Right kidney (tissue), 1 donor: ENCODE measurements at regions not wholly inside any gene's neighbourhood (a gene's known extent, or its start where the extent isn't known, plus 50 kb on each side); places are given as distances from the start of the nearest gene placed in this dataset.

Experiments used
- DNase-seq: peaks from one replicate; pipeline ENCODE4 v3.0.0-alpha.2; 2016

- DNase-seq, result no peak
Observed at GRCh38 chr2:164080486-164080885, 344.7 kb upstream of the FIGN start.

DNA sequence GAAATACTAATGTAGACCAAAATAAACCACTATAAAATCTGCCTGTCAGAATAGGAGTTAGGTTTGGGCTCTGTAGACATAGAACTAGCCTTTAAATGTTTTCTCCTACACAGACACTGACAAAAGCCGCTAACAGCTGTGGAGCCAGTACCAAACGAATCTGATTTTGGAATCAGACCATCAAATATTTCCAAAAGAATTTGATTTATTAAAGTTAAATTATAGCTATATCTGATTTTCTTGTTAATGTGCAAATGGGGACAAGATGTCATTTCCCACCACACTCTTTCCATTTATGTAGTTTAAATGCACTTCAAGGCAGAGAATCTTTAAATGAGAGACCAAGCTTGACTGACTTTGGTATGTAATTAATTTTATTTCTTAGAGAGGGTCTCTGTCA is 343.4 kb upstream of the FIGN start:
- DNase-seq, result no peak

DNA sequence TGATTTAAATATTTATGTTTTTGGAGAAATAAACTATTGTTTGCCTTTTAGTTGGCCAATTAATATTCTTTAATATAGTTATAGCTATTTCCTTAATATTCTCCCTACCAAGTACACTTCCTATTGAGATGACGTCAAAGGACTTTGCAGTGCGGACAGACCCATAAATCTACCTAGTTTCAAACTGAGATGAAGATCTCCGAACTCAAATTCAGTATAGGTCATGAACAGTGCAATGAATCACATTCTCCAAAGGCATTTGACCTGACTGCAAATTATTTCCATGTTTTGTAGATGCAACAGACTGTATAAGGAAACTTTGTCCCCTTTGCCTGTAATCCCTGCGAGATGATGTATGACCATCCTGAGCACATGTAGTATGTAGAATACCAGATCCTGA is 342.6 kb upstream of the FIGN start:
- no peak for DNase-seq

GRCh38 chr2:164073101-164074074 is 337.6 kb upstream of the FIGN start:
- DNase-seq, result no peak

- no peak for DNase-seq
Observed at GRCh38 chr2:164069540-164069939, 333.7 kb upstream of the FIGN start.

- DNase-seq, result no peak
Observed at GRCh38 chr2:164068063-164068462, 332.3 kb upstream of the FIGN start.

DNA sequence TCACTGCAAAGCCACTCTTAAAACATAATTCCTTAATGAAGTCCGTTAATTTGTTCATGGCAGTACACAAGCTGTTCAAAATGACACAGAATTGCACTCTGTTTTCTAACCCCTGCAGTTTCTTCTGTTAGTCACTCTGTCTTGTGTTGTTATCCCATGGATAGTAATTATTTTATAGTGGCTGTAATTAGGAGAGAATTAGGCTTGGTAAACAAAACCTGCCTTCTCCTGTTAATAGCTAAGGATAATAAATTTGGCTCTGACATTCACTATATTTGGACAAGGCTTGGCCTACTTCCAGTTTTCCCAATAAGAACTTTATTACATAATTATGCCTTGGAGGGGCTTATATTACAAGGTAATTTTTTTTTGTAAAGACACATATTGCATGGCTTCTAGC is 330.3 kb upstream of the FIGN start:
- DNase-seq, result no peak

DNA sequence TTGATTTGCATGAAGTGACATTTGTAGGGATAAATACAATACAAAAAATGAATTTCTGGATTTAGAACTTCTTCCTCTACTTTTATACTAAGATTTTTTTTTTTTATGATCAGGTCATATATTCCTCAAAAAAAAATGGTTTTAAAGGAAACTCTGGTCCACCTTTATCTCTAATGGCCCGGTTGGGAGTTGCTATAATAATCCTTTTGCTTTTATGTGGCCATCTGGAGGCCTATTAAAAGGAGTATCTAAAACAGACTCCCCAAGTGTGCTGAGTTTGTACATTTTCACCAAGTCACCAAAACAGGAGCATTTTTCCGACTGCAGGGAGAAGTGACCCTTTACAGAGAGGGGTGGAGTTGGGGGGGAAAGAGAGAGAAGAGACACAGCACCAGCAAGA is 329.2 kb upstream of the FIGN start:
- DNase-seq, result no peak

GRCh38 chr2:164061129-164061746 is 325.4 kb upstream of the FIGN start:
- no peak for DNase-seq

DNA sequence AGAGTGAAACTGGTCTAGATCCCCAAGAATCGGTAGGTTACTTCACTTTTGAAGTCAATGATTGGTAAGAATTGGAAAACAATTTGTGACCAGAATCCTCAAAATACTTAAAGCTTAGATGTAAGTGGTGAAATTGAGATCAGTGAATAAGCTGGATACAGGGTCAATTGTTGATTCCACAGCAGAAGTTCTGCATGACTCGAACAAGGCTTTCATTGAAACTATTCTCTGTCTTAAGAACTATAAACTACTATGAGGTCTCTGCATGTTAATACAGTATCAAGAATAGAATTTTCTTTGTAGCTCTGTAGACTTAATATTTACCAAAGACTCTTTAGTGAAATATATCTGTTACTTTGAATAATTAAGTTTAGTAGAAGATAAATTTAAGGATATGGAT is 324.2 kb upstream of the FIGN start:
- DNase-seq, result no peak

DNA sequence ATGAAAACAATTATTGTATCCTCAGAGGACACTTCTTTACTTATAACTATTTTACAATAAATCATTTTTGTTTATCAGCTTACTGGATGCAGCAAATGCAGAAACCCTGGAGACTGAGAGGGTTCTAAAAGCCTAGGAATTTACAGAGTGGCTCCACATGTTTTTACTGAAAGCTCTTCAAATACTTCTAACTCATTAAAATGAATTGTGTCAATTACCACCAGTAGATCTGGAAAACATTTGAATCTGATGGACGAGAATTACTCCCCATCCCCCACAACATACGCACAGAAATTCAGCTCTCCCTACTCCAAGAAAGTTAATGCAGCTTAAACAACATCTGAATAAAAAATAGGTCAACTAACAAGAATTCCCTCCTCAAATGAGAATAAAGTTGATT is 319.8 kb upstream of the FIGN start:
- no peak for DNase-seq

DNA sequence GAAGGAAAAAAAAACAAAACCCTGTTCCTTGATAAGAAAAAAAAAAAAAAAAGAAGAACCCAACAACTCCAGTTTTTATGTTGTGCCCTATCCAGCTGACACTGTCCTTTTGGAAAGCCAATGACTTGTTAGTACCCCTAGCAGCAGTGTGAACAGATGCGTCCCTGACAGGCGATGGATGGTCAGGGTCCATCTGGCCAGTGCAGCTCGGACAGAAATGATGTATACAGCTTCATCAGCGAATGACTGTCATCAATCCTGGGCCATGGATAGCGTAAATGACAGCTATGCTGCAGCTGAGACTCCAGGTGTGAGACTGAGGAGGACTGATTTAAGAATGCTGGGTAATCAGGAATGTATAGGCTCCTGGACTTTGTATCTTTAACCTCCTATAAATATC is 318.8 kb upstream of the FIGN start:
- no peak for DNase-seq

GRCh38 chr2:164053021-164053420 is 317.2 kb upstream of the FIGN start:
- DNase-seq, result no peak

DNA sequence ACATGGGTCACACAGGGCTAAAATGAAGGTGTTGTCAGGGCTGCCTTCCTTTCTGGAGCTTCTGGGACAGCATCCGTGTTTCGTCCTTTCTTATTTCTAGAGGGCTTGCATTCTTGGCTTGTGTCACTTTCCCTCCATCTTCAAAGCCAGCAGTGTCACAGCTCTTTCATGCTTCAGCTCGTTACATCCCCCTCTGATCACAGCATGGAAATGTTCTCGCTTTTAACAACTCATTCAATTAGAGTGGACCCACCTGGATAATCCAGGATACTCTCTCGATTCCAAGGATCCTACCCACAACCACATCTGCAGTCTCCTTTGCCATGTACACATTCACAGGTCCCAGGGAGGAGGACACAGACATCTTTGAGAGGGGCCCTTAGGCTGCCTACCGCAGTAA is 316.2 kb upstream of the FIGN start:
- DNase-seq, result no peak

GRCh38 chr2:164048729-164049128 is 312.9 kb upstream of the FIGN start:
- DNase-seq, result no peak

- DNase-seq, result no peak
Observed at GRCh38 chr2:164046040-164046439, 310.2 kb upstream of the FIGN start.

- no peak for DNase-seq
Observed at GRCh38 chr2:164044622-164045021, 308.8 kb upstream of the FIGN start.

DNA sequence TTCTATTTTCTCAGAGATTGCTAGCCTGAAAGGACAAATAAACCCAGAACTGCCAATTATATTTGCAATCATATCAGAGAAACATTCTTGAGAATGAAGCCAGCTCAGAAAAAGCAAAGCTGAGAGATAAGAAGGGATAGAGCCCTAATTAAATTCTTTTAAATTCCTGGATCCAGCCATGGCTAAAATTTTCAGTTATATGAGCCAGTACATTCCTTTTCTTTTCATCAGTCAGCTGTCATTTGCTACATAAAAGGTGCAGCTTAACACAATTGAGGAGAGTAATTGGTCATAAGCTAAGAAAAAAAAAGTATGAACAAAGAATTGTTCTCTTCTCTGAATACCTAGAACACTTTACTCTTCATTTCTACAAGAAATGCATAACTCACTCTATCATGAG is 303.5 kb upstream of the FIGN start:
- no peak for DNase-seq

- no peak for DNase-seq
Observed at GRCh38 chr2:164032995-164033394, 297.2 kb upstream of the FIGN start.

DNA sequence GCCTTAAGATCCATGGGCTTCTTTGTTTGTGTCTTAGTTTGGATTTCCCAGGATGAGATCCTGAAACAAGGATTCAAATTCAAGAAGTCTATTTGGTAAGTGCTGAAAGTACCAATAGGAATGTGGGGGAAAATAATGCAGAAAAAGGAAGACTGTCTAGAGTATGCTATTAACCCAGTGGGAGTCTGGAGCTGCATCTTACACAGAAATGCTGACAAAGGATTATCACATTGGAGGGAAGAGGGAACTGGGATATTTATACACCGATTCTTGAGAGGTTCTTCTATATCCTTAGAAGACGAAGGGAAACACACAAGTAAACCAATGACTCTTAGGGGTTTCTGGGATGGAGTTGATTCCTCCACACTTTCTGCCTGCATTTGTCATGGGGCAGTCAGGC is 294.8 kb upstream of the FIGN start:
- no peak for DNase-seq

- no peak for DNase-seq
Observed at GRCh38 chr2:164028814-164029534, 293.2 kb upstream of the FIGN start.

DNA sequence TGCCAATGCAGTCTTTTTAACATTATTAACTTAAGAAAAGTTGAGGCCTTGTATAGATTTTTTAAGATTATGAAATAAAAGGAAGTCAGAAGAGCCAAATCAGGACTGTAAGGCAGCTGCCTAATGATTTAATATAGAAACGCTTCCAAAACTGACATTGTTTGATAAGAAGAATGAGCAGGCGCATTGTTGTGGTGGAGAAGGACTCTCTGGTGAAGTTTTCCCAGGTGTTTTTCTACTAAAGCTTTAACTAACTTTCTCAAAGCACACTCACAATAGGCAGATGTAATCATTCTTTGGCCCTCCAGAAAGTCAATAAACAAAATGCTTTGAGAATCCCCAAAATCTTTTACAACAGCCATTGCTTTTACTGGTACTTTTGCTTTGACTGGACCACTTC is 288.6 kb upstream of the FIGN start:
- DNase-seq, result no peak

GRCh38 chr2:164023896-164024295 is 288.1 kb upstream of the FIGN start:
- no peak for DNase-seq
